H1 (cell line): ENCODE measurements at regions not wholly inside any gene's neighbourhood (a gene's known extent, or its start where the extent isn't known, plus 50 kb on each side); places are given as distances from the start of the nearest gene placed in this dataset.
"Not testable (repeated sequence)": the region's sequence is repeated elsewhere in the genome, so short reads cannot be mapped to it uniquely, and the experiment has no call there.

ENCODE experiments used
- ATF2 ChIP-seq: IDR thresholded peaks from 2 replicates; pipeline ENCODE4 v1.6.1; 2012; ENCODE audit warnings: low read length, inconsistent platforms
- BCL11A ChIP-seq, 2 experiments: IDR thresholded peaks; one replicate each; pipeline ENCODE4 v1.6.1; 2011; ENCODE audit warnings: low read depth in 2 of 2, low read length in 2 of 2, mild to moderate bottlenecking in 2 of 2
- CBX5 ChIP-seq: fragments of 300-800, 300-1000 bp; sonication (generic); IDR thresholded peaks from 2 replicates; pipeline ENCODE4 v1.7.1; 2016; ENCODE audit warnings: antibody characterized with exemption, low read length, low read depth
- CEBPB ChIP-seq: IDR thresholded peaks from 2 replicates; pipeline ENCODE4 v1.6.1; 2012; ENCODE audit warnings: low read depth, low read length
- CTCF ChIP-seq, 3 experiments: IDR thresholded peaks; 1 replicate in 2 of 3; 2 replicates in 1 of 3; pipeline versions ENCODE4 v1.5.1 to v1.6.1; 2011; ENCODE audit warnings: low read length in 3 of 3, mild to moderate bottlenecking in 3 of 3, inconsistent platforms in 2 of 3, low read depth in 1 of 3, moderate library complexity in 1 of 3; ENCODE audit not compliant: insufficient read depth in 1 of 3; ENCODE audit errors: control extremely low read depth in 1 of 3
- GABPA ChIP-seq: IDR thresholded peaks from 2 replicates; pipeline ENCODE4 v1.6.1; 2011; ENCODE audit warnings: mild to moderate bottlenecking, low read length, moderate library complexity, borderline replicate concordance; ENCODE audit not compliant: insufficient read depth
- POLR2A ChIP-seq, 2 experiments: IDR thresholded peaks; 1 replicate in 1 of 2; 2 replicates in 1 of 2; pipeline ENCODE4 v1.6.1; 2011; ENCODE audit warnings: low read depth in 2 of 2, low read length in 2 of 2, mild to moderate bottlenecking in 2 of 2; ENCODE audit errors: control extremely low read depth in 1 of 2
- POLR2AphosphoS5 ChIP-seq: IDR thresholded peaks from 2 replicates; pipeline ENCODE4 v1.6.1; 2011; ENCODE audit warnings: low read depth, low read length
- POU5F1 ChIP-seq: IDR thresholded peaks from 2 replicates; pipeline ENCODE4 v1.6.1; 2011; ENCODE audit warnings: low read depth, mild to moderate bottlenecking, low read length, moderate library complexity
- RFX5 ChIP-seq: IDR thresholded peaks from 2 replicates; pipeline ENCODE4 v1.6.1; 2011; ENCODE audit warnings: low read depth, low read length, improper control_type of control experiment, borderline replicate concordance
- RNF2 ChIP-seq: fragments of 200-900, 300-1000 bp; sonication (generic); IDR thresholded peaks from 2 replicates; pipeline ENCODE4 v1.7.1; 2016; ENCODE audit warnings: borderline replicate concordance, low read depth, mild to moderate bottlenecking, antibody characterized with exemption, low read length; ENCODE audit not compliant: poor library complexity, severe bottlenecking; ENCODE audit errors: missing control alignments
- TAF1 ChIP-seq: IDR thresholded peaks from 2 replicates; pipeline ENCODE4 v1.6.1; 2011; ENCODE audit warnings: mild to moderate bottlenecking, low read depth, low read length
- USF2 ChIP-seq: IDR thresholded peaks from 2 replicates; pipeline ENCODE4 v1.6.1; 2011; ENCODE audit warnings: low read length, improper control_type of control experiment

- not testable (repeated sequence) for TF ChIP-seq USF2; CTCF (IDR thresholded peaks at IDR 0.05; ENCODE audit: control extremely low read depth in 1 of 3, insufficient read depth in 1 of 3, low read depth in 1 of 3, low read length in 3 of 3); POLR2A (IDR thresholded peaks at IDR 0.05; ENCODE audit: control extremely low read depth in 1 of 2, low read depth in 2 of 2, low read length in 2 of 2); TAF1; ATF2; CBX5; RNF2; POLR2AphosphoS5; GABPA; CEBPB; RFX5; BCL11A (IDR thresholded peaks at IDR 0.05; ENCODE audit: low read depth in 2 of 2, low read length in 2 of 2); POU5F1
These were observed 63.3 kb upstream of the AP4E1 start for GRCh38 chr15:50845181-50845580.
